Bronchial epithelial cell (primary cell): ENCODE measurements at regions not wholly inside any gene's neighbourhood (a gene's known extent, or its start where the extent isn't known, plus 50 kb on each side); places are given as distances from the start of the nearest gene placed in this dataset.

Source experiments
- DNase-seq: peaks from one replicate; pipeline ENCODE4 v3.0.0-alpha.2; 2010; ENCODE audit warnings: low read depth
- FAIRE-seq: peaks from 2 replicates; lab custom pipeline; 2011; peaks lifted over from hg19 to GRCh38; lab: Jason Lieb, UNC
- H3K27me3 ChIP-seq: 2 replicates; pipeline ENCODE4 v1.5.1; 2011; ENCODE audit warnings: low read length; ENCODE audit not compliant: control insufficient read depth, insufficient read depth
- H3K36me3 ChIP-seq: 2 replicates; pipeline ENCODE4 v1.5.1; 2011; ENCODE audit warnings: low read length; ENCODE audit not compliant: control insufficient read depth, insufficient read depth
- H3K4me3 ChIP-seq: 2 replicates; pipeline ENCODE4 v1.5.1; 2011; ENCODE audit warnings: mild to moderate bottlenecking, low read depth, low read length, control low read depth
- TF ChIP-seq, protein P1 (sequence below): IDR thresholded peaks from 2 replicates; pipeline ENCODE4 v1.5.1; 2011; ENCODE audit warnings: mild to moderate bottlenecking, moderate library complexity, low read length, control low read depth, inconsistent platforms; ENCODE audit not compliant: insufficient read depth, severe bottlenecking

DNA sequence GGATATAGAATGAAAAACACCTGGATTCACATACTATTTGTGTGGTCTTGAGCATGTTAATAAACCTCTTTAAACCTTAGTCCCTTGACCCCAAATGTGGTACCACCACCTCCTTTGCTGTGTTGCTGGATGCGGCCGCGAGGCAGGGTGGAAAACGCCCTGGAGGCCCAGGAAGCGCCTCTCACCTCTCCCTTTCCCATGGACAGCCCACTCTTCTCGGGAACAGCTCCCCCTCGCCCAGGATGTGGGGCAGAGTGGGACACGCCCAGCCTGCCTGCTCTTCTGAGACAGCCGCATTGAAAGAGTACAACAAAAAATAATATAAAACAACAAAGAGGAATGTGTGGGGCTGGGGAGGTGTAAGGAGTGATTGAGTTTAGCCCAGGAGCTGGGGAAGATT is 549.0 kb upstream of the ID2 start:
- DNase-seq (no peak), FAIRE-seq (no peak)
- Histone ChIP-seq H3K4me3 (no peak overlapping the region), H3K36me3 (no peaks in the 10 kb centered on the region), H3K27me3 (no peaks in the 10 kb centered on the region)
- TF ChIP-seq, protein P1, sequence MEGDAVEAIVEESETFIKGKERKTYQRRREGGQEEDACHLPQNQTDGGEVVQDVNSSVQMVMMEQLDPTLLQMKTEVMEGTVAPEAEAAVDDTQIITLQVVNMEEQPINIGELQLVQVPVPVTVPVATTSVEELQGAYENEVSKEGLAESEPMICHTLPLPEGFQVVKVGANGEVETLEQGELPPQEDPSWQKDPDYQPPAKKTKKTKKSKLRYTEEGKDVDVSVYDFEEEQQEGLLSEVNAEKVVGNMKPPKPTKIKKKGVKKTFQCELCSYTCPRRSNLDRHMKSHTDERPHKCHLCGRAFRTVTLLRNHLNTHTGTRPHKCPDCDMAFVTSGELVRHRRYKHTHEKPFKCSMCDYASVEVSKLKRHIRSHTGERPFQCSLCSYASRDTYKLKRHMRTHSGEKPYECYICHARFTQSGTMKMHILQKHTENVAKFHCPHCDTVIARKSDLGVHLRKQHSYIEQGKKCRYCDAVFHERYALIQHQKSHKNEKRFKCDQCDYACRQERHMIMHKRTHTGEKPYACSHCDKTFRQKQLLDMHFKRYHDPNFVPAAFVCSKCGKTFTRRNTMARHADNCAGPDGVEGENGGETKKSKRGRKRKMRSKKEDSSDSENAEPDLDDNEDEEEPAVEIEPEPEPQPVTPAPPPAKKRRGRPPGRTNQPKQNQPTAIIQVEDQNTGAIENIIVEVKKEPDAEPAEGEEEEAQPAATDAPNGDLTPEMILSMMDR = no peak

DNA sequence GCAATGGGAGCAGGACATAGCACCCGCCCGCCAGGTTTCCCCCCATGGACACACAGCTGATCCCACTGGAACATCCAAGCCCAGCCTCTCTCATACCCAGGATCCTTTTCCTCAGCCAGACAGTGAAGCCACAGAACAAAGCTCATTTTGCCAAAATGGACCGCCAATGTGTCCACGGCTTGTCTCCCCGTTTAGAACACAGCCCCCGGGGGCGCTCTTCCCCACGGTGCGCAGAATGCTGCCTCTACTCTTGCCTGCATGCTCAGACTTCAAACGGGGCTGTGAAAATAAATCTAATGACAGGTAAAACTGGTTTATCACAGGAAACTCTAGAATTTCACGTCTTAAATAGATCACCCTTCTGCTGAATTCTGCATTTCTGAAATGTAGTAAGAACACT is 548.5 kb upstream of the ID2 start:
- no peaks in the 10 kb centered on the region for H3K36me3 ChIP-seq
- TF ChIP-seq, protein P1 = no peak
- no peaks in the 10 kb centered on the region for H3K27me3 ChIP-seq
- FAIRE-seq (no peak), DNase-seq (no peak)
- H3K4me3 ChIP-seq = no peak overlapping the region

DNA sequence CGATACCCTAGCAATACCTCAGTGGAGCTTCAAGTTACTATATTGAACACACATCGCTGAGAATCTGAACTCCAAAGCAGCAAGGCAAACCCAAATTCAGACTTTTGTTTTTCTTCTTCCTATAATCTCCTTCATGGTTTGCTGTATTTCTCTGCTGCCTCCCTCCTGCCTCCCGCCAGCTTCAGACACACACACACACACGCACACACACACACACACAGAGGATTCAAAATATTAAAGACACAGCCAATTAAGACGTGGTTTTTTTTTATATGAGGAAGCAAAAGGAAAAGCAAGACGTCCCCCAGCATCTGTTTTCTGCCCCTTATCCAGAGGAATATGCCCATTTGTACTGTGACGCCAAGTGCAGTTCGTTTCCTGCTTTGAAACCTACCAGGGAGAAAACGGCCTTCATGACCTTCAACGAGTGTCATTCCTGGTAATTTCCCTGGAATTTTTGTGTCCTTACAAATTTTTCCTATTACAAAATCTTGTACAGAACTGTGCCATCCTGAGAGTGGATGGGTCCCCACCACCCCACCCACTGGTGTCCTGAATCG is 547.9 kb upstream of the ID2 start:
- DNase-seq (no peak), FAIRE-seq (no peak)
- H3K27me3 ChIP-seq = no peaks in the 10 kb centered on the region
- H3K4me3 ChIP-seq = no peak overlapping the region
- TF ChIP-seq, protein P1 = no peak
- H3K36me3 ChIP-seq = no peaks in the 10 kb centered on the region

DNA sequence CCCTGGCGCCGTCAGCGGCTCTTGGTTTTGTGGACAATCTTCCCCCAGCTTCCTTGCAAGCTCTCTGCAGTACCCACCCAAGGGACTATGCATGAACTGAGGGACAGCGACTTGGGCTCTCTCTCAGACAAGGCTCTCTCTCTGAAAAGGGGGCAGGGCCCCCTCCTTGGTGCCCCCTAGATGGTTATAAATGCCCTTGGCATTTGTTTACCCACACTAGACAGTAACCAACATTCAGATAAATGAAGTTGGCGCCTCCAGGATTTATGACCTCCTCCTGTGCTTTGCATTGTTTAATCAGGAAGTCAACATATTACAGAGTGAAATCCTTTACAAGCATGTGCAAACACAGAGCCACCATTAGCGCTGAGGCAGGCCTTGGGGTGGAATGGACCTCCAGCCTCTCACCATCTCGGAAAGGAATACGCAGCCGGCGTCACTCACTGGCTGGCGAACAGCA is 547.4 kb upstream of the ID2 start:
- Histone ChIP-seq H3K36me3 (no peaks in the 10 kb centered on the region), H3K4me3 (no peak overlapping the region), H3K27me3 (no peaks in the 10 kb centered on the region)
- TF ChIP-seq, protein P1 = no peak
- DNase-seq (no peak), FAIRE-seq (no peak)

DNA sequence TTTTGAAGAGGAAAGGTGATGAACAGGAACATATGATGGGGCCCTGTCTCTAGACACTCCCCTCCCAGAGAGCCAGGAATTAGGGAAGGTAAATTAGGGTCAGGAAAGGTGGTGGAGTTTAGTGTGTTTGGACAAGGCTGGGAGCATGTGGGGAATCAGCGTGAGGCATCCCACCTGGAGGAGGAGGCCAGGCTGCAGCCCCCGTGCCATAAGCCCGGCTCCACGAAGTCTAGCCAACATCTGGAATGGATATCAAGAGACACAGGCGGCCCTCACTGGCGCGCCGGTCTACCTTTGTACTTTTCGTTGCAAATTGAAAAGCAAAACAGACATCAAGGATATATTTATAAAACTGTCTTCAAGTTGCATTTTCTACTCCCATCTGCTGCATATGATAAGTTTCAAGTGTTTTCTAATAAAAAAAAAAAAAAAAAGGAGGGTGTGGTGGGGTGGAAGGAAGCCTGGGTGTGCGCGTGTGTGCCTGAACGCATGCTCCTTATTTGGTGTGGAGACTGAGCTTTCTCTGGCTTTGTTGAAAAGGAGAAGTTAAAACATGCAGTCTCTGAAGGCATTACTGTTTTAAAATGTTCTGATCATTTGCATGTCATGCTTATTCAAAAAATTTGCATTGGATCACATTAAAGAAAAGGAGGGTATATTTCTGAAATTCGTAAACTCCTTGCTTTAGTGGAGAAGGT is 546.7 kb upstream of the ID2 start:
- TF ChIP-seq, protein P1 = no peak
- Histone ChIP-seq H3K4me3 (no peak overlapping the region), H3K27me3 (no peaks in the 10 kb centered on the region), H3K36me3 (no peaks in the 10 kb centered on the region)
- FAIRE-seq (no peak), DNase-seq (no peak)
